ENCODE measurements at regions not wholly inside any gene's neighbourhood (a gene's known extent, or its start where the extent isn't known, plus 50 kb on each side); places are given as distances from the start of the nearest gene placed in this dataset.

- no peaks in the 10 kb centered on the region for H3K4me1 ChIP-seq (ENCODE audit: control insufficient read depth, insufficient read depth, low read length)
- H3K9me3 ChIP-seq (ENCODE audit: control insufficient read depth, insufficient read depth, low read length) = peaks cover 2% of the 10 kb centered on the region
- H3K27ac ChIP-seq (ENCODE audit: low read depth, low read length) = no peak overlapping the region
- H3K27me3 ChIP-seq (ENCODE audit: control insufficient read depth, insufficient read depth, low read length) = no peaks in the 10 kb centered on the region
- no peak for DNase-seq (ENCODE audit: low read depth in 4 of 6, low spot score in 6 of 6)
- H3K36me3 ChIP-seq (ENCODE audit: control insufficient read depth, insufficient read depth, low read length) = no peaks in the 10 kb centered on the region
- H3K4me3 ChIP-seq (ENCODE audit: low read depth, low read length) = no peak overlapping the region
- 95% methylated on average over 4 of the region's 10 CpGs for WGBS (ENCODE audit: insufficient coverage)
Observed at GRCh38 chr2:51194656-51195055, 162.7 kb upstream of the NRXN1 start.

DNA sequence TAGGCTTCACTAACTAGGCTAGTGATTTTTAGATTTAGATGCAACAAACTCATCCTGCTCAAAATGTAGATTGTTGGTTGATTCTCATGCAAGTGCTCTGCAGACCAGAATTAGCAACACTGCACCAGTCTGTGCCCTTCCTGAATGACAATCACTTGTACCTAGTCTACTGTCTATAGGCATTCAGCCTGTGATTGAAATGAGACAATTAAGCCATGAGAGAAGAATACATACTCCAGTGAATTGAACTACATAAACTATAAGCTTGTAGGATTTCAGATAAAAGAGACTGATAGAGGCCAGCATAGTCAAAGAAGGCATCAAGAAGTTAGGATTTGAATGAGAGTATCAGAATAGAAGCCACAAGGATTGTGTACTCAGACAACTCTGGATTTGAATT, 138.3 kb upstream of the NRXN1 start:
- H3K27me3 ChIP-seq (ENCODE audit: control insufficient read depth, insufficient read depth, low read length) = no peaks in the 10 kb centered on the region
- DNase-seq (ENCODE audit: low read depth in 4 of 6, low spot score in 6 of 6) = no peak
- H3K4me1 ChIP-seq (ENCODE audit: control insufficient read depth, insufficient read depth, low read length) = no peaks in the 10 kb centered on the region

GRCh38 chr2:51165534-51166260, 133.8 kb upstream of the NRXN1 start:
- Histone ChIP-seq H3K9me3 (ENCODE audit: control insufficient read depth, insufficient read depth, low read length) (no peaks in the 10 kb centered on the region), H3K27ac (ENCODE audit: low read depth, low read length) (no peak overlapping the region), H3K4me3 (ENCODE audit: low read depth, low read length) (no peak overlapping the region), H3K4me1 (ENCODE audit: control insufficient read depth, insufficient read depth, low read length) (no peaks in the 10 kb centered on the region), H3K27me3 (ENCODE audit: control insufficient read depth, insufficient read depth, low read length) (no peaks in the 10 kb centered on the region), H3K36me3 (ENCODE audit: control insufficient read depth, insufficient read depth, low read length) (no peaks in the 10 kb centered on the region)
- DNase-seq (ENCODE audit: low read depth in 4 of 6, low spot score in 6 of 6) = no peak
- WGBS (ENCODE audit: insufficient coverage) = 70% methylated on average over 5 of the region's 6 CpGs

More for the DNA sequence above, 138.3 kb upstream of the NRXN1 start:
- Histone ChIP-seq H3K4me3 (ENCODE audit: low read depth, low read length) (no peak overlapping the region), H3K9me3 (ENCODE audit: control insufficient read depth, insufficient read depth, low read length) (no peaks in the 10 kb centered on the region), H3K27ac (ENCODE audit: low read depth, low read length) (no peak overlapping the region), H3K36me3 (ENCODE audit: control insufficient read depth, insufficient read depth, low read length) (no peaks in the 10 kb centered on the region)

- Histone ChIP-seq H3K4me1 (ENCODE audit: control insufficient read depth, insufficient read depth, low read length) (no peaks in the 10 kb centered on the region), H3K9me3 (ENCODE audit: control insufficient read depth, insufficient read depth, low read length) (no peaks in the 10 kb centered on the region), H3K4me3 (ENCODE audit: low read depth, low read length) (no peak overlapping the region), H3K27ac (ENCODE audit: low read depth, low read length) (no peak overlapping the region), H3K27me3 (ENCODE audit: control insufficient read depth, insufficient read depth, low read length) (no peaks in the 10 kb centered on the region), H3K36me3 (ENCODE audit: control insufficient read depth, insufficient read depth, low read length) (no peaks in the 10 kb centered on the region)
- no CpG with 5 or more reads among the region's 1 CpG for WGBS (ENCODE audit: insufficient coverage)
- peak in 1 of 6 donors; percentile 62 for DNase-seq (ENCODE audit: low read depth in 4 of 6, low spot score in 6 of 6)
Observed at GRCh38 chr2:51158251-51158650, 126.3 kb upstream of the NRXN1 start.

DNA sequence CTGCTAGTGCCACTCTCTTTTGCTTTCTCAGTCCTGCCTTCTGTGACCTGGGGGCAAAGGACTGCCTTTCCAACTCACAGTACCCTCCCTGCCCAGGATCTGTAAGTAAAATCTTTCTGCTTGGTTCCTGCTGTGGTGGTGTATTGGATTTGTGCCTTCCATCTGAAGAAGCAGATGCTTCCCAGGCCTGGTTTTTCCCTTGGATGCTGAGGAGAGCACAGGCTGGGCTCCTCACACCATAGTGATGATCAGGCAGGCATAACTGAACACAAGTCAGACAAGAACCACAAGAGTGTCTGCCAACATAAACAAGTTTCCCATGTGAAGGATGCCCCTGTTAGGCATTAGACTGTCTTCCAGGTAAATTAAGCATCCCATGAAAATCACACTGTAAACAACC, 121.3 kb upstream of the NRXN1 start:
- Histone ChIP-seq H3K27ac (ENCODE audit: low read depth, low read length) (no peak overlapping the region), H3K27me3 (ENCODE audit: control insufficient read depth, insufficient read depth, low read length) (no peaks in the 10 kb centered on the region), H3K4me1 (ENCODE audit: control insufficient read depth, insufficient read depth, low read length) (no peaks in the 10 kb centered on the region), H3K4me3 (ENCODE audit: low read depth, low read length) (no peak overlapping the region), H3K9me3 (ENCODE audit: control insufficient read depth, insufficient read depth, low read length) (no peaks in the 10 kb centered on the region), H3K36me3 (ENCODE audit: control insufficient read depth, insufficient read depth, low read length) (peaks cover 4% of the 10 kb centered on the region)
- no peak for DNase-seq (ENCODE audit: low read depth in 4 of 6, low spot score in 6 of 6)

DNA sequence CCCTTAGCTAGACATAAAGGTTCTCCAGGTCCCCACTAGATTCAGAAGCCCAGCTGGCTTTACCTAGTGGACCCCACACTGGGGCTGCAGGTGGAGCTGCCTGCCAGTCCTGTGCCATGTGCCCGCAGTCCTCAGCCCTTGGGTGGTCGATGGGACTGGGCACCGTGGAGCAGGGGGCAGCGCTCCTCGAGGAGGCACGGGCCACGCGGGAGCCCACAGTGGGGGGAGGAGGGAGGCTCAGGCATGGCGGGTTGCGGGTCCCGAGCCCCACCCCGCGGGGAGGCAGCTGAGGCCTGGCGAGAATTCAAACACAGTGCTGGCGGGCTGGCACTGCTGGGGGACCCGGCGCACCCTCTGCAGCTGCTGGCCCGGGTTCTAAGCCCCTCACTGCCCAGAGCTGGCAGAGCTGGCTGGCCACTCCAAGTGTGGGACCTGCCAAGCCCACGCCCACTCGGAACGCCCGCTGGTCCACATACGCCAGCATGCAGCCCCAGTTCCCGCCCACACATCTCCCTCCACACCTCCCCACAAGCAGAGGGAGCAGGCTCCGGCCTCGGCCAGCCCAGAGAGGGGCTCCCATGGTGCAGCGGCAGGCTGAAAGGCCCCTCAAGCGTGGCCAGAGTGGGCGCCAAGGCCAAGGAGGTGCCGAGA, 119.7 kb upstream of the NRXN1 start:
- peaks cover 4% of the 10 kb centered on the region for H3K36me3 ChIP-seq (ENCODE audit: control insufficient read depth, insufficient read depth, low read length)
- no peak overlapping the region for H3K27ac ChIP-seq (ENCODE audit: low read depth, low read length)
- DNase-seq (ENCODE audit: low read depth in 4 of 6, low spot score in 6 of 6) = no peak
- no peak overlapping the region for H3K4me3 ChIP-seq (ENCODE audit: low read depth, low read length)
- no peaks in the 10 kb centered on the region for H3K27me3 ChIP-seq (ENCODE audit: control insufficient read depth, insufficient read depth, low read length)
- H3K9me3 ChIP-seq (ENCODE audit: control insufficient read depth, insufficient read depth, low read length) = no peaks in the 10 kb centered on the region
- no peaks in the 10 kb centered on the region for H3K4me1 ChIP-seq (ENCODE audit: control insufficient read depth, insufficient read depth, low read length)
- WGBS (ENCODE audit: insufficient coverage) = 92% methylated on average over 28 of the region's 30 CpGs

GRCh38 chr2:51149725-51150124, 117.8 kb upstream of the NRXN1 start:
- WGBS (ENCODE audit: insufficient coverage) = no CpG with 5 or more reads among the region's 2 CpGs
- DNase-seq (ENCODE audit: low read depth in 4 of 6, low spot score in 6 of 6) = peak in 1 of 6 donors; percentile 43
- Histone ChIP-seq H3K27me3 (ENCODE audit: control insufficient read depth, insufficient read depth, low read length) (no peaks in the 10 kb centered on the region), H3K4me1 (ENCODE audit: control insufficient read depth, insufficient read depth, low read length) (no peaks in the 10 kb centered on the region), H3K36me3 (ENCODE audit: control insufficient read depth, insufficient read depth, low read length) (peaks cover 4% of the 10 kb centered on the region), H3K9me3 (ENCODE audit: control insufficient read depth, insufficient read depth, low read length) (no peaks in the 10 kb centered on the region), H3K27ac (ENCODE audit: low read depth, low read length) (no peak overlapping the region), H3K4me3 (ENCODE audit: low read depth, low read length) (no peak overlapping the region)

- Histone ChIP-seq H3K9me3 (ENCODE audit: control insufficient read depth, insufficient read depth, low read length) (no peaks in the 10 kb centered on the region), H3K27ac (ENCODE audit: low read depth, low read length) (no peak overlapping the region), H3K27me3 (ENCODE audit: control insufficient read depth, insufficient read depth, low read length) (no peaks in the 10 kb centered on the region), H3K4me1 (ENCODE audit: control insufficient read depth, insufficient read depth, low read length) (no peaks in the 10 kb centered on the region), H3K4me3 (ENCODE audit: low read depth, low read length) (no peak overlapping the region), H3K36me3 (ENCODE audit: control insufficient read depth, insufficient read depth, low read length) (no peaks in the 10 kb centered on the region)
- 100% methylated on average over 1 of the region's 6 CpGs for WGBS (ENCODE audit: insufficient coverage)
- no peak for DNase-seq (ENCODE audit: low read depth in 4 of 6, low spot score in 6 of 6)
Observed at GRCh38 chr2:51145761-51146160, 113.8 kb upstream of the NRXN1 start.

DNA sequence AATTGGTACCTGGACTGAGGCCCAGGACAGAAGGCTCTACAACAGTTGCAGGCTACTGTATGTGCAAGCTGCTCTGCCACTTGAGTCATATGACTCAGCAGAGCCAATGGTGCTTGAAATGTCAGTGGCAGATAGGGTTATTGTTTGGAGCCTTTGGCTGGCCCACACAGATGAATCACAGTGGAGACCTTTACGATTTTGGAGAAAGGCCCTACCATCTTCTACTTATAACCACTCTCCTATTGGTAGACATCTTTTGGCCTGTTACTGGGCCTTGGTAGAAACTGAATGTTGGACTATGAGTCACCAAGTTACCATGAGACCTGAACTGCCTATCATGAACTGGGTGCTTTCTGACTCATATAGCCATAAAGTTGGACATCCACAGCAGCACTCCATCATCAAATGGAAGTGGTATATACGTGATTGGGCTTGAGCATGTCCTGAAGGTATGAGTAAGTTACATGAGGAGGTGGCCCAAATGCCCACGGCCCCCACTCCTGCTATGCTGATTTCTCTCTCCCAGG, 88.9 kb upstream of the NRXN1 start:
- Histone ChIP-seq H3K27ac (ENCODE audit: low read depth, low read length) (no peak overlapping the region), H3K9me3 (ENCODE audit: control insufficient read depth, insufficient read depth, low read length) (no peaks in the 10 kb centered on the region), H3K27me3 (ENCODE audit: control insufficient read depth, insufficient read depth, low read length) (no peaks in the 10 kb centered on the region), H3K36me3 (ENCODE audit: control insufficient read depth, insufficient read depth, low read length) (no peaks in the 10 kb centered on the region), H3K4me1 (ENCODE audit: control insufficient read depth, insufficient read depth, low read length) (no peaks in the 10 kb centered on the region), H3K4me3 (ENCODE audit: low read depth, low read length) (no peak overlapping the region)
- DNase-seq (ENCODE audit: low read depth in 4 of 6, low spot score in 6 of 6) = no peak
- WGBS (ENCODE audit: insufficient coverage) = 100% methylated on average over 1 of the region's 3 CpGs

DNA sequence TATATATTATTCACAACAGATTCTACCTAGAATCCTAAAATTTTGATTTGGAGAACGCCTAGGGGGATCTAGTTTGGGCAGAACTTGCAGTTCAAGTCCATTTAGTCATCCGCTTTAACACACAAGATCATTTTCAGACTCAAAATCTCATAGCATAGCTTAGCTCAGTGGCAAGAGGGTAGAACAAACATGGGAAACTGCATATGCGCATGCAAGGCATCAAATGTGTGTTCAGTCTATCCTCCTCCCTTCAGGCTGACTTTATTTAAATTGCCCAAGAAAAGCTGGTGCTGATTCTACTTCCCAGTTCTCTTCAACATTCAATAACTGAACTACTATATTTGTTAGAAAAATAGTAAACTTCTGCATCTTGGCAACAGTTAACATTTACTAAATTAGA, 79.6 kb upstream of the NRXN1 start:
- no peak for DNase-seq (ENCODE audit: low read depth in 4 of 6, low spot score in 6 of 6)
- no peak overlapping the region for H3K4me3 ChIP-seq (ENCODE audit: low read depth, low read length)
- H3K9me3 ChIP-seq (ENCODE audit: control insufficient read depth, insufficient read depth, low read length) = no peaks in the 10 kb centered on the region
- H3K27ac ChIP-seq (ENCODE audit: low read depth, low read length) = no peak overlapping the region
- no peaks in the 10 kb centered on the region for H3K36me3 ChIP-seq (ENCODE audit: control insufficient read depth, insufficient read depth, low read length)
- H3K4me1 ChIP-seq (ENCODE audit: control insufficient read depth, insufficient read depth, low read length) = no peaks in the 10 kb centered on the region
- no peaks in the 10 kb centered on the region for H3K27me3 ChIP-seq (ENCODE audit: control insufficient read depth, insufficient read depth, low read length)
- 100% methylated on average over 1 of the region's 3 CpGs for WGBS (ENCODE audit: insufficient coverage)
